ENCODE measurements at regions not wholly inside any gene's neighbourhood (a gene's known extent, or its start where the extent isn't known, plus 50 kb on each side); places are given as distances from the start of the nearest gene placed in this dataset.

GRCh38 chr16:47774661-47775060 is 313.5 kb downstream of the PHKB start:
- no peaks in the 10 kb centered on the region for H3K9me3 ChIP-seq (ENCODE audit: control insufficient read depth, insufficient read depth, low read depth, low read length)
- H3K4me3 ChIP-seq (replicated peaks in 1 of 4; ENCODE audit: control extremely low read depth in 1 of 4, insufficient read depth in 1 of 4, low read depth in 3 of 4, low read length in 4 of 4), result no peak overlapping the region
- no peaks in the 10 kb centered on the region for H3K79me2 ChIP-seq (ENCODE audit: control insufficient read depth, insufficient read depth, low read length)
- no peak overlapping the region for H3K27ac ChIP-seq (ENCODE audit: insufficient read depth, low read length)
- H3K36me3 ChIP-seq (ENCODE audit: control insufficient read depth, insufficient read depth, low read length), result no peaks in the 10 kb centered on the region
- no peak overlapping the region for H3K9ac ChIP-seq (ENCODE audit: insufficient read depth, low read length)
- H3K4me1 ChIP-seq (ENCODE audit: control insufficient read depth, extremely low read depth, insufficient read depth, low read length), result no peaks in the 10 kb centered on the region
- DNase-seq (ENCODE audit: low read depth in 2 of 2), result peak; percentile 11 to 61
- H3K27me3 ChIP-seq (ENCODE audit: control insufficient read depth, insufficient read depth, low read length), result no peaks in the 10 kb centered on the region
- no peaks in the 10 kb centered on the region for H4K20me1 ChIP-seq (ENCODE audit: control insufficient read depth, extremely low read depth, insufficient read depth, low read length)
- H3K4me2 ChIP-seq (ENCODE audit: extremely low read depth, insufficient read depth, low read length), result no peak overlapping the region
- TF ChIP-seq CTCF (conservative IDR thresholded peaks at IDR 0.05 in 1 of 2, IDR thresholded peaks at IDR 0.05 in 1 of 2; ENCODE audit: low read depth in 1 of 2, low read length in 2 of 2) (peak in 1 of 2 donors; percentile 34), EZH2 (IDR thresholded peaks at IDR 0.05; ENCODE audit: low read length, missing control alignments) (no peak)
- no peak overlapping the region for H2AFZ ChIP-seq (ENCODE audit: low read length)

GRCh38 chr16:47753659-47754058 is 292.5 kb downstream of the PHKB start:
- Histone ChIP-seq H2AFZ (ENCODE audit: low read length) (no peak overlapping the region), H3K36me3 (ENCODE audit: control insufficient read depth, insufficient read depth, low read length) (no peaks in the 10 kb centered on the region), H3K4me2 (ENCODE audit: extremely low read depth, insufficient read depth, low read length) (no peak overlapping the region), H3K79me2 (ENCODE audit: control insufficient read depth, insufficient read depth, low read length) (no peaks in the 10 kb centered on the region), H3K4me1 (ENCODE audit: control insufficient read depth, extremely low read depth, insufficient read depth, low read length) (no peaks in the 10 kb centered on the region), H4K20me1 (ENCODE audit: control insufficient read depth, extremely low read depth, insufficient read depth, low read length) (no peaks in the 10 kb centered on the region), H3K9ac (ENCODE audit: insufficient read depth, low read length) (no peak overlapping the region), H3K9me3 (ENCODE audit: control insufficient read depth, insufficient read depth, low read depth, low read length) (no peaks in the 10 kb centered on the region), H3K27ac (ENCODE audit: insufficient read depth, low read length) (no peak overlapping the region), H3K4me3 (replicated peaks in 1 of 4; ENCODE audit: control extremely low read depth in 1 of 4, insufficient read depth in 1 of 4, low read depth in 3 of 4, low read length in 4 of 4) (no peak overlapping the region), H3K27me3 (ENCODE audit: control insufficient read depth, insufficient read depth, low read length) (no peaks in the 10 kb centered on the region)
- DNase-seq (ENCODE audit: low read depth in 2 of 2), result no peak
- TF ChIP-seq CTCF (conservative IDR thresholded peaks at IDR 0.05 in 1 of 2, IDR thresholded peaks at IDR 0.05 in 1 of 2; ENCODE audit: low read depth in 1 of 2, low read length in 2 of 2) (no peak), EZH2 (IDR thresholded peaks at IDR 0.05; ENCODE audit: low read length, missing control alignments) (no peak)

Data from fibroblast of lung (primary cell).